ENCODE measurements at regions not wholly inside any gene's neighbourhood (a gene's known extent, or its start where the extent isn't known, plus 50 kb on each side); places are given as distances from the start of the nearest gene placed in this dataset.

DNA sequence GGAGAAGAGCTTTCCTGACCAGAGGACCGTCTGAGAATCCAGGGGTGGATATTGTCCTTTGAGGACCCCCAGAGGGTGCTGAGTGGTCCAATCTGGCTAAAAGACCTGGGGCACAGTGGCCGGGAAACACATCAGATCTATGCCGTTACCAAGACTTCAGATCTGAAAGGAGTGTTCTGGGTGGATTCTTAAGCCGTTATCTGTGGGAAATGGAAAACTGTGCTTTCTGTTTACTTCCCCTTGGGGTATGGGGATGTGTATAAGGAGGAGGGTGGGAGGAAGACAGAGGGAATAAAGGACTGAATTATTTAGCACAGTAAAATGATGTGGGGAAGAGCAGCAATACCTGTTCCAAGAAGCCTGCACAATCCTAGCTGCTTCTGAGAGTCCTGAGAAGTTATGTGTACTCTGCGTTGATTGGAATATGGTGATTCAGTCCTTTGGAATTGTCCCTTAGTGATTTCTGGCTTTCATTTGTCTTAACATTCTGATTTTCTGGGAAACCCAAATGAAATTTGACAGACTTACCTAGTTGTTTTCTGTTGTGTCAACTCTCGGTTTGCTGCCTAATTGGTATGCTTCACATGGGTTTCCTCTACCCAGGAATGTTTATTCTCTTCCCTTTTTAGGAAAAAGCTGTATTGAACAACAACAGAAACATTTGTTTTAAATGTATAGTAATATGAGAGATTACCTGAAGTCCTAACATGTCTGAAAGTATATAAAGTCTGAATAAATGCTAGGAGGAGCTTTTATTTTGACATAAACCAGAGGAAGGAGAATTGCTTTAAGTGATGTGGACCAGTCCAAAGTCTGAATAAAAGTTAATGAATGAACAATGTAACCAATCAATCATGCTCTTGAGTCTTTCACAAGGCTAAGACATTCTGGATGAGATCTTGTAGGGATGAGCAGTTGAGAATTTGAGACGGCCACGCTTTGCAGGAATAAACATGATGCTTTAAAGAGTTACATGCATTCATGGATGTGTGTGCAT is 427.1 kb upstream of the C2CD4B start:
- no peak overlapping the region for H3K27ac Mint-ChIP-seq
- H3K27me3 Mint-ChIP-seq = peaks cover 35% of the 10 kb centered on the region
- H3K4me3 Mint-ChIP-seq = no peak overlapping the region
- no peak for ATAC-seq (replicated peaks)
- H3K9me3 Mint-ChIP-seq = no peaks in the 10 kb centered on the region
- H3K36me3 Mint-ChIP-seq (ENCODE audit: low read depth) = no peaks in the 10 kb centered on the region
- H3K4me1 Mint-ChIP-seq = no peaks in the 10 kb centered on the region

DNA sequence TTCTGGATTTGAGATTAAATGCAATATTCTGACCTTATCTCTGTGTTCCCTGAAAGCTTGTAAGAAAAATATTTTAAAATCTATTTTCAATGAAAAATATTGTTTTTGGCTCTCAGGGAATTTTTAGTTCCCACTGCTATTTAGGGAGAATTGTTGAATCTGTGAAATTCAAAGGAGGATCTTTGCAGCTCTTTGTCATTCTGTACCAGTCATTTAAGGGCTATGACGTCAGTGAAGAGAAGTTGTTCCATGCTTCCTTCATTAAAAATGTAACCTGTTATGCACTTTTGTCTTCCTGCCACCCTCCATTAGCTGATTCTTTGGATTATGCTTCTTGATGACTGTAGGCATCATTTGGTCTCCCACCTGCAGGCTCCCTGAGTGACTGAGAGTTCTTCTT is 427.8 kb upstream of the C2CD4B start:
- Mint-ChIP-seq H3K4me1 (no peaks in the 10 kb centered on the region), H3K4me3 (no peak overlapping the region)

DNA sequence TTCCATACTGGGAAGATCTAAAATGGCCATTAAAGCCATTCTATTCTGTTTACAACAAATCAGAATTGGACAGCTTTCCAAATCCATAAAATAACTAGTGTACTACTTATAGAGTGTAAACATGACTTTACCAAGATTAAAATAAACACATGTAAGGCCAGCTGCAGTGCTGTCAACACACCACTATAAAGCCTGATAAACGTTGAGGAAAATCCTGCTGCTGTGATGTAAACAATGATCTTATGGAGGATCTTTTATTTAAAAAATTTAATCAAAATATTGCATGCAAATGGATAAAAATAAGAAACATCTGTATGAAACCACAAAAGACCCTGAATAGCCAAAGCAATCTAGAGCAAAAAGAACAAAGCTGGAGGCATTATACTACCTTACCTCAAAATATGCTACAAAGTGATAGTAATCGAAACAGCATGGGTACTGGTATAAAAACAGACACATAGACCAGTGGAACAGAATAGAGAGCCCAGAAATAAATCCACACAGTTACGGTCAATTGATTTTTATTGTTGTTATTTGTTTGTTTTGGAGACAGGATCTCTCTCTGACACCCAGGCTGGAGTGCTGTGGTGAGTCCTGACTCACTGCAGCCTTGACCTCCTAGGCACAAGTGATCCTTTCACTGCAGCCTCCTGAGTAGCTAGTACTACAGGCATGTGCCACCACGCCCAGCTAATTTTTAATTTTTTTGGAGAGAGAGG is 428.8 kb upstream of the C2CD4B start:
- Mint-ChIP-seq H3K36me3 (ENCODE audit: low read depth) (no peaks in the 10 kb centered on the region), H3K27ac (no peak overlapping the region)
- ATAC-seq (replicated peaks) = no peak

More for the DNA sequence above, 427.8 kb upstream of the C2CD4B start:
- no peaks in the 10 kb centered on the region for H3K36me3 Mint-ChIP-seq (ENCODE audit: low read depth)
- no peak for ATAC-seq (replicated peaks)
- no peak overlapping the region for H3K27ac Mint-ChIP-seq
- no peaks in the 10 kb centered on the region for H3K9me3 Mint-ChIP-seq
- peaks cover 35% of the 10 kb centered on the region for H3K27me3 Mint-ChIP-seq

DNA sequence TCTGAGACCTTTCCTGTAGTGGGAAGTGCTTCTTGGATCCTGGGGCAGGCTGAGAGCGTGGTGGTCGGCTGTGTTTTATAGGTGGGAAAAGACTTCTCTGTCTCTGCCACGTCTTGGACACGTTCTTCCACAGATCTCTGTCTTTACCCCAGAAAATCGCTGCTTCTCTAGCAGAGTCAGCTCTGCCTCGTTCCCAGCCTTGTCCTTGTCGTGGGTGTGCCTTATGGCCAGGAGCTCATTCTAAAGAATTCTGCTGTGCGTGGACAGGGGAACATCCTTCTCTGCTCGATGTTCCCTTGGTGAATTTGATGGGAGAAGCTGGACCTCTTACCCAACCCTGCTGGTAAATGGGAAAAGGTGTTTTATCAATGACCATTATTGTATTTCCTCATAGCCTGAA is 433.1 kb upstream of the C2CD4B start:
- Mint-ChIP-seq H3K4me3 (no peak overlapping the region), H3K27ac (no peak overlapping the region), H3K36me3 (ENCODE audit: low read depth) (no peaks in the 10 kb centered on the region), H3K9me3 (no peaks in the 10 kb centered on the region), H3K4me1 (no peaks in the 10 kb centered on the region), H3K27me3 (peaks cover 28% of the 10 kb centered on the region)
- no peak for ATAC-seq (replicated peaks)

More for the DNA sequence above, 428.8 kb upstream of the C2CD4B start:
- H3K27me3 Mint-ChIP-seq = peaks cover 40% of the 10 kb centered on the region
- no peak overlapping the region for H3K4me3 Mint-ChIP-seq
- no peaks in the 10 kb centered on the region for H3K4me1 Mint-ChIP-seq
- no peaks in the 10 kb centered on the region for H3K9me3 Mint-ChIP-seq

DNA sequence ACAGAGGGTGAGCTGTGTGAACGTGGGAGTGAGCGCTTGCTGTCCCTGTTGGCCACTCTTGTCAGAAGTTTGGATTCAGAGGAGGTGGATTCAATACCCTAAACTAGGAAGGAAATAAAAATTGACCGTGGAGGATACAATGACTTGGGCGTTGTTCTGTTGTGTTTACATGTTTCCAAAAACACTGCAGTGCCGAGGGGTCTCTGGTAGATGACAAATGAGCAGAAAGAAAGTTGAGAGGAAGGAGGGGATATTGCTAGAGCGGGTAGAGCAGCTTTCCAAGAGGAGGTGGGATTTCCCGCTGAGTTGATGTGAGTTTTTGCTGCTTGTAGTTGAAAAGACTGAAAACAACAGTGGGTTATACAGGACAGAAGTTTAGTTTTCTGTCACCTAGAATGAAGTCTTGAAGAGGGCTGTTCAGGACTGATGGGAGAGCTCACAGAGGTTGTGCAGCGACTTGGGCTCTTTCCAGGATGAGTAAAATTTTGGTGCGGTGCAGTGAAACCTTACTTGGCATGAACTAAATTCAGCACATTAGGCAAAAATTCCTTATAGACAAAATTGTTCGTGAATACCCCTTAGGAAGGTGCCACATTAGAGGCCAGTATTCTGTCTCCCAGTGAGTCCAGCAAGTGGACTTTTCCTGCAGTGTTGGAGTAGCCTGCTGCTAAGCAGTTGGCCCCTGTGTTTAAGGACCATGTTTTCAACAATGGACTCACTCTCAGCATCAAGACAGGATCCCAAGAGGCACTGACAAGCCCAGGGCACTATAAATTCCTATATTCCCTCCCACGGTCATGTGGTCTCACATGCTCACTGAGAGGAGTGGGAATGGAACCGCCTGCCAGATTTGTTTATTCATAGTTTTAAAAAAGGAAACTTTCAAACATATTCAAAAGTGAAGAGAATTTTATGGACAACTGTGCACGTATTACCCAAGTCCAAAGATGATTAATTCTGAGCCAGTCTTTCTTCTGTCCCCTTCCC is 435.0 kb upstream of the C2CD4B start:
- no peak for ATAC-seq (replicated peaks)
- Mint-ChIP-seq H3K27ac (no peak overlapping the region), H3K27me3 (peaks cover 22% of the 10 kb centered on the region), H3K36me3 (ENCODE audit: low read depth) (no peaks in the 10 kb centered on the region), H3K4me3 (no peak overlapping the region), H3K4me1 (no peaks in the 10 kb centered on the region), H3K9me3 (no peaks in the 10 kb centered on the region)

DNA sequence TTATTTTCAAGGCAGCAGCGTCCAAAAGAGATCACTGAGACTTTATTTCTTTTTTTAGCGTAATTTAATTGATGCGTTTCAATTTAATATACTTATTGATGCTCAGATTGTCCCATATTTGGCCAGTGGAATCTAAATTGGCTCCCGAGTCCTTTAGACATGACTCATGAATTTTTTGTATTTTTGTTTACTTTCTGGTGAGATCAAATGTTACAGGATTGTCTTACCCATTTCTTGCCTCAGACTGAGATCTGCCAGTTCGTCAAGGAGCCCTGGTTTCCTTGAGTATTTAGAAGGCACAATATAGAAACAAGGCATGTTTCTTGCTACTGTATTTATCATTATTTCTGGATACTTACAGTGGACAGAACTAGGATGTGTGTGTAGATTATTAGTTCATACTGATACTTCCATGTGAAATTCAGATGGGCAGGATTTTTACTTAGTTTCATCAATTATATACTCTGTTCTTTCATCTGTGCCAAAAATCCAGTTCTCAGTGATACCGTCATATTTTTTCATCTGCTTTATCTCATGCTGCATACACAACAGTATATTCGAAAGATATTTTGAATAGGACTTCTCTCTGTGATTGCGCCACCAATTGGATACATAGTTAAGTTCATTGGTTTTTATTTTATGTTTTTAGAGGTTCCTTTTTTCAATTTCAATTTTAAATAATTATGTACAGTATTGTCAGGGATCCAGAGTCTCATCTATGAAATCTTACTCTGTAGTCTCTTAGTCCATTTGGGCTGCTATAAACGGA is 436.9 kb upstream of the C2CD4B start:
- Mint-ChIP-seq H3K4me3 (no peak overlapping the region), H3K36me3 (ENCODE audit: low read depth) (no peaks in the 10 kb centered on the region), H3K27me3 (peaks cover 17% of the 10 kb centered on the region), H3K4me1 (no peaks in the 10 kb centered on the region), H3K27ac (no peak overlapping the region), H3K9me3 (no peaks in the 10 kb centered on the region)
- no peak for ATAC-seq (replicated peaks)

DNA sequence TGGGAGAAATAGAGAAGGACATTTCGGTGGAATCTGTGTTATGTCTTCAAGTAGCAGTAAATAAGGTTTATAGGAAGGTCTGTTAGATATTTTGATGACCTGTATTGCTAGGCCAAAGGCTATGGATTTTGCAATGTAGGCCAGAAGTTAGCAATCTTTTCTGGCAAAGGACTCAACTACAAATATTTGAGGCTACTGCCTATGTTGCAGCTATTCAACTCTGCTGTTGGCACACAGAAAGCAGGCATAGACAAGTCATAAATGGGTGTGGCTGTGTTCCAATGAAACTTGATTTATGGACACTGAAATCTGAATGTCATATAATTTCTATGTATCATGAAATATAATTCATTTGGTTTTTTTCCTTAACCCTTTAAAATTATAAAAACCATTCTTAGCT is 438.7 kb upstream of the C2CD4B start:
- ATAC-seq (replicated peaks) = no peak
- H3K4me3 Mint-ChIP-seq = no peak overlapping the region
- no peaks in the 10 kb centered on the region for H3K36me3 Mint-ChIP-seq (ENCODE audit: low read depth)
- H3K27ac Mint-ChIP-seq = no peak overlapping the region
- no peaks in the 10 kb centered on the region for H3K9me3 Mint-ChIP-seq
- H3K27me3 Mint-ChIP-seq = peaks cover 19% of the 10 kb centered on the region
- no peaks in the 10 kb centered on the region for H3K4me1 Mint-ChIP-seq

DNA sequence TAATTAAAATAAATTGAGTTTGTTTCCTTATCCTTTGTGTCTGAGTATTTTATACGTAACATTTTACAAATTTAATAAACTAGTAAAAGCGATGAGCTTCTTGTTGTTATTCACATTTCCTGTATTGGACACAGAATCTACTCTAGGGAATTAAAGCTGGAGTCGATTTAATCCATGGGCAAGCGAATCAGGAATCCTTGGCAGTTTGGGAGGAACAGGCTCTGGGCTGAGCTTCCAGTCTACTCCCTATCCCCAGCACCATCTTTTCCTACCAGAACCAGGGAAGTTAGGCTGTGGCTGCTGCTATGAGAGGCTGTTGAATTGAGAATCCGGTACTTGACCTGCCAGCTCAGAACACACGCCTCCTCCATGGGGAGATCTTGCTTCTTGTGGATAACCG is 437.3 kb upstream of the TPM1 start:
- Mint-ChIP-seq H3K27ac (no peak overlapping the region), H3K36me3 (ENCODE audit: low read depth) (no peaks in the 10 kb centered on the region), H3K27me3 (peaks cover 14% of the 10 kb centered on the region), H3K4me3 (no peak overlapping the region), H3K4me1 (no peaks in the 10 kb centered on the region), H3K9me3 (no peaks in the 10 kb centered on the region)
- ATAC-seq (replicated peaks) = no peak

DNA sequence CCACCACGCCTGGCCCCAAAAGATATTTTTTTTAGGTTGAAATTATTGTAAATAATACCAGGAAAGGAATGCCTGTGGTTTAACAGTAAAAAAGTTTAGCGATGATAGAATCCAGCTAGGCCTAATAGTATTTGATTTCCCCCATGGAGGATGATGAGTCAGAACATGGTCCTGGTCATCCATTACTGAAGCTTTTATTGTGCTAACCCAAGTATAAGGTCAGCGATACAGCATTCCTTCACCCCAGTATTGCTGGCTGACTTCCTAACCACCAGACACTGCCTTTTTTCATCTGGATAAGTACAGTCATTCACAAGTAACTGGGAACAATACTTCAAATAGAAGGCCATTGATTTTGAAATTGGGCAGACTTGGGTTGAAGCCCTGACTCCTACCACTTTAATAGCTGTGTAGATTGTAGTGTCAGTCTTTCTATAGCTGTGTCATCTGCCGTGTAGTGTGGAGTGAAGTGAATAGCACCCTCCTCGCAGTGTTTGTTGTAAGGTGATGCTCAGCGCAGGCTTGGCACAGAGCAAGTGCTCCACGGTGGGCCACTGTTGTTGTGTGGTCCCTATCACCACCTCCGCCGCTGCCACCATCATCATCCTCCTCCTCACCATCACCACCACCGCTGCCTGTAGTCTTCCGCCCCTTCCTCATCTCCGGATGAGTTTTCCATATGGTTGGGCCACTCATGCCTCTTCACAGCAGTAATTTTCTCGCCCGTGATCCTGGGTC is 436.0 kb upstream of the TPM1 start:
- Mint-ChIP-seq H3K27ac (no peak overlapping the region), H3K9me3 (no peaks in the 10 kb centered on the region), H3K4me3 (no peak overlapping the region), H3K36me3 (ENCODE audit: low read depth) (no peaks in the 10 kb centered on the region), H3K27me3 (peaks cover 20% of the 10 kb centered on the region), H3K4me1 (no peaks in the 10 kb centered on the region)
- ATAC-seq (replicated peaks) = no peak

DNA sequence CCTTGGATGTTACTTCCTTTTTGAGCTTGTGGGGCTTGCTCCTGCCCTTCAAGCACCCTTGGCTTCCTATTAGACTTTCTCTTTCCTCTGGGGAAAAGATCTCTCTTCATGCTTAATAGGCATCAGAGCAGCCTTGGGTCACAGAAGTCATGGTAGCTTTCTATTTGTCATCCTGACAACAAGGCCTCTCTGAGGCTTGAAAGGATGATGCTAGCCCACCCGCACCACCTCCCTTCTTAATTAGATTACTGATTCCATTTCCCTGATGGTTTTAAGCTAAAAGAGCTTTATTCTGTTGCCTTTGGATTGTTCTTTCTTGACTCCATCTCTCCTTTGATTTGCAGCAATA is 435.5 kb upstream of the TPM1 start:
- H3K27me3 Mint-ChIP-seq = peaks cover 25% of the 10 kb centered on the region
- no peaks in the 10 kb centered on the region for H3K36me3 Mint-ChIP-seq (ENCODE audit: low read depth)
- no peaks in the 10 kb centered on the region for H3K9me3 Mint-ChIP-seq
- H3K4me3 Mint-ChIP-seq = no peak overlapping the region
- H3K27ac Mint-ChIP-seq = no peak overlapping the region
- ATAC-seq (replicated peaks) = no peak
- no peaks in the 10 kb centered on the region for H3K4me1 Mint-ChIP-seq

DNA sequence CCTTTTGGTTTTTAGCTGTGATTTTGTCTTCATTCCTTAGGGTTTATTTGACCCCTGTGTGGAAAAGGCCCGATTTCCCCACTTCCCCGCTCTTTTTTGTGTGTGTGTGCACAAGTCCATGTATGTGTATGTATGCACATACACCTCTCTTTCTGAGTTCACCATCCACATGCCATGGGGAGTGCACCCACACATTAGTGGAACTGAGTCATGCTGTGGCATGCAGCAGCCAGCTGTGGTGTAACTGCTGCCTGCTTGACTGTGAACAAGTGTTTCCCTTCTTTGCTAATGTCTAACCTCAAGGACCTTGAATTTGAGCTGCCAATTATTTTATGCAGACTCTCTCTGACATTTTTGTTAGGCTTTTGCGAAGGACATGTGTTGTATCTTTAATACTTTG is 434.9 kb upstream of the TPM1 start:
- H3K4me1 Mint-ChIP-seq = no peaks in the 10 kb centered on the region
- peaks cover 27% of the 10 kb centered on the region for H3K27me3 Mint-ChIP-seq
- no peaks in the 10 kb centered on the region for H3K9me3 Mint-ChIP-seq
- no peak overlapping the region for H3K4me3 Mint-ChIP-seq
- no peaks in the 10 kb centered on the region for H3K36me3 Mint-ChIP-seq (ENCODE audit: low read depth)
- no peak overlapping the region for H3K27ac Mint-ChIP-seq
- ATAC-seq (replicated peaks) = peak; percentile 71

DNA sequence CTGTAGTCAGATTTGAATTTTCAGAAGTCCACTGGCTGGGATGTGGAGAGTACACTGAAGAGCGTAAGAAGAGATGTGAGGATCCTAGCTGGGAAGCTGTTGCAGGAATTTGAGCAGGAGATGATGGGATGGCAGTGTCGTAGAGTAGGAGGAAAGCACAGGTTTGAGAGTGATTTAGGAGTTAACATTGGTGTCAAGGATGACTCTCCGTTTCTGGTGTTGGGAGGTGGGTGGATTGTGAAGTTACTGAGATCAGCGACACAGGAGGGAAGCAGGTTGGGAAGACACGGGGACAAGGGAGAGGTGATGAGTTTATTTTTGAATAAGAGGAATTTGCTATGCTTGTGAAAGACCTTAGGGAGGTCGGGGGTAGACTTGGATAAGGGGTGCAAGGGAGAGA is 434.2 kb upstream of the TPM1 start:
- no peaks in the 10 kb centered on the region for H3K9me3 Mint-ChIP-seq
- peaks cover 25% of the 10 kb centered on the region for H3K27me3 Mint-ChIP-seq
- H3K36me3 Mint-ChIP-seq (ENCODE audit: low read depth) = no peaks in the 10 kb centered on the region

DNA sequence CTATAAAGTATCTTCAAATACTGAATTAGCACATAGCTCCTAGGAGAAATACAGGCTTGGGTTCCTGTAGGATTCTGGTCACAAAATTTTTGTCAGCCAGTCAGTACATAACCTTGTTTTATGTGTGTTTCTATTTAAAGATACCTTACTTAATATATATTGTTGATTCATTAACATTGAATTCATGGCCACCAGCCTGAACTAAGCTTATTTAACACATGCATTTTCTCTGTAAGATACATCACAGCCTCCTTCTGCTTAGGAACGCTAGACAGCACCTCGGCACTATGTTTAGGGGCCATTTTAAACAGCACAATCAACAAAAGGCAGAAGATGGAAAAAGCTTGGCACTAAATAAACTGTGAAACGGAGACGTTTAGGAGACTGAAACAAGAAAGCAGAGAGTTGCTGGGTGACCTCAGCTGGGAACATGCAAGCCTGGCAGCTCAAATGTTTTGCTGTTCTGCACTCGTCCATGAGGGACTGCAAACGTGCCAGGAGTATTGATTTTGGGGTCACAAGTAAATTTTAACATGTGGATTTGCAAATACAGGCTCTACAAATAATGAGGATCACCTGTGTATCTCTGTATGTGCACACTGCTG is 432.2 kb upstream of the TPM1 start:
- H3K4me3 Mint-ChIP-seq = no peak overlapping the region
- no peaks in the 10 kb centered on the region for H3K36me3 Mint-ChIP-seq (ENCODE audit: low read depth)
- H3K4me1 Mint-ChIP-seq = no peaks in the 10 kb centered on the region
- H3K27me3 Mint-ChIP-seq = peaks cover 23% of the 10 kb centered on the region
- H3K27ac Mint-ChIP-seq = no peak overlapping the region
- ATAC-seq (replicated peaks) = no peak
- no peaks in the 10 kb centered on the region for H3K9me3 Mint-ChIP-seq

More for the DNA sequence above, 434.2 kb upstream of the TPM1 start:
- Mint-ChIP-seq H3K27ac (no peak overlapping the region), H3K4me3 (no peak overlapping the region), H3K4me1 (no peaks in the 10 kb centered on the region)
- no peak for ATAC-seq (replicated peaks)

Data from activated T-helper 17 cell treated with anti-CD3 and anti-CD28 coated beads, Interleukin-2, amount 50 U/mL, for 72 hours (primary cell).